Neural cell (in vitro differentiated cells): ENCODE measurements at regions not wholly inside any gene's neighbourhood (a gene's known extent, or its start where the extent isn't known, plus 50 kb on each side); places are given as distances from the start of the nearest gene placed in this dataset.

ENCODE experiments used
- EP300 ChIP-seq: fragments of 450-650 bp; conservative IDR thresholded peaks from 2 replicates; pipeline ENCODE4 v1.6.1; 2014; ENCODE audit warnings: antibody characterized with exemption, mild to moderate bottlenecking, moderate library complexity; ENCODE audit not compliant: poor library complexity, severe bottlenecking
- EZH2 ChIP-seq: fragments of 200-600, 300-800 bp; shearing (Covaris generic), sonication (generic); IDR thresholded peaks from 2 replicates; pipeline ENCODE4 v1.6.1; 2014; ENCODE audit warnings: antibody characterized with exemption, low read length, borderline replicate concordance, mild to moderate bottlenecking; ENCODE audit not compliant: insufficient read depth, poor library complexity, severe bottlenecking
- MXI1 ChIP-seq: fragments of 450-650 bp; conservative IDR thresholded peaks from 2 replicates; pipeline ENCODE4 v1.6.1; 2014; ENCODE audit warnings: antibody characterized with exemption, mild to moderate bottlenecking; ENCODE audit not compliant: poor library complexity, severe bottlenecking
- POLR2AphosphoS5 ChIP-seq: IDR thresholded peaks from 2 replicates; pipeline ENCODE4 v1.6.1; 2012
- REST ChIP-seq: IDR thresholded peaks from 2 replicates; pipeline ENCODE4 v1.6.1; 2012; ENCODE audit warnings: borderline replicate concordance
- TF ChIP-seq, protein P1 (sequence below): fragments of 450-650 bp; IDR thresholded peaks from 2 replicates; pipeline ENCODE4 v1.5.1; 2014; ENCODE audit warnings: antibody characterized with exemption, mild to moderate bottlenecking, moderate library complexity; ENCODE audit not compliant: poor library complexity, severe bottlenecking

DNA sequence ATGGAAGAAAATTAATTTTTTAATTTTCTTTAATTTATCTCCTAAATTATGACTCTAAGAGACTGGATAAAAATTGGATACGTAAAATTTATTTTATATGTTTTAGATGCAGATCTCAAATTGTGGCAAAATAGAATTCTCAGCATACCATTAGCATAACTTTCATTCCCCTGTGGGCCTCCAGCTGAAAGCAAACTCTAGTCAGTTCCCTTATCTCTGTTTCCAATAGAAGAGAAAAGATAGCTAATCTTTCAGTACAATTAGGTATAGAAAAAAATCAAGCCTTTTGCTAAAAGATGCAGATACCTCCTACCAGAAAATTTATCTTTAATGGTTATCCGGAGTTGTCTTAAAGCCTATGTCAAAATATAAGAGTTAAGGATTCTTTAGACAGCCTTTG, 1530.6 kb downstream of the EFNA5 start:
- TF ChIP-seq, protein P1, sequence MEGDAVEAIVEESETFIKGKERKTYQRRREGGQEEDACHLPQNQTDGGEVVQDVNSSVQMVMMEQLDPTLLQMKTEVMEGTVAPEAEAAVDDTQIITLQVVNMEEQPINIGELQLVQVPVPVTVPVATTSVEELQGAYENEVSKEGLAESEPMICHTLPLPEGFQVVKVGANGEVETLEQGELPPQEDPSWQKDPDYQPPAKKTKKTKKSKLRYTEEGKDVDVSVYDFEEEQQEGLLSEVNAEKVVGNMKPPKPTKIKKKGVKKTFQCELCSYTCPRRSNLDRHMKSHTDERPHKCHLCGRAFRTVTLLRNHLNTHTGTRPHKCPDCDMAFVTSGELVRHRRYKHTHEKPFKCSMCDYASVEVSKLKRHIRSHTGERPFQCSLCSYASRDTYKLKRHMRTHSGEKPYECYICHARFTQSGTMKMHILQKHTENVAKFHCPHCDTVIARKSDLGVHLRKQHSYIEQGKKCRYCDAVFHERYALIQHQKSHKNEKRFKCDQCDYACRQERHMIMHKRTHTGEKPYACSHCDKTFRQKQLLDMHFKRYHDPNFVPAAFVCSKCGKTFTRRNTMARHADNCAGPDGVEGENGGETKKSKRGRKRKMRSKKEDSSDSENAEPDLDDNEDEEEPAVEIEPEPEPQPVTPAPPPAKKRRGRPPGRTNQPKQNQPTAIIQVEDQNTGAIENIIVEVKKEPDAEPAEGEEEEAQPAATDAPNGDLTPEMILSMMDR: no peak
- no peak for TF ChIP-seq MXI1
- TF ChIP-seq REST: no peak
- no peak for TF ChIP-seq EP300
- no peak for TF ChIP-seq POLR2AphosphoS5
- TF ChIP-seq EZH2: no peak
